KMS-11 (cell line): ENCODE measurements at regions not wholly inside any gene's neighbourhood (a gene's known extent, or its start where the extent isn't known, plus 50 kb on each side); places are given as distances from the start of the nearest gene placed in this dataset.

Experiments used
- H2AFZ ChIP-seq: fragments of 200-600 bp; sonication (generic); 2 replicates; pipeline ENCODE4 v1.6.1; 2016; ENCODE audit warnings: antibody characterized with exemption, mixed run types, low read depth
- H3K27ac ChIP-seq: fragments of 200-600 bp; sonication (generic); 2 replicates; pipeline ENCODE4 v1.6.1; 2016; ENCODE audit warnings: mild to moderate bottlenecking, mixed run types
- H3K27me3 ChIP-seq: fragments of 200-600 bp; sonication (generic); 2 replicates; pipeline ENCODE4 v1.6.1; 2017; ENCODE audit warnings: mild to moderate bottlenecking, low read depth, mixed run types, moderate library complexity; ENCODE audit not compliant: insufficient read depth
- H3K36me3 ChIP-seq: fragments of 200-600 bp; sonication (generic); 2 replicates; pipeline ENCODE4 v1.6.1; 2017; ENCODE audit warnings: mild to moderate bottlenecking, mixed run types; ENCODE audit not compliant: insufficient read depth
- H3K4me1 ChIP-seq: fragments of 200-600 bp; sonication (generic); 2 replicates; pipeline ENCODE4 v1.6.1; 2016; ENCODE audit warnings: mild to moderate bottlenecking, low read depth, mixed run types; ENCODE audit not compliant: poor library complexity, severe bottlenecking
- H3K4me2 ChIP-seq: fragments of 200-600 bp; sonication (generic); 2 replicates; pipeline ENCODE4 v1.7.0; 2016; ENCODE audit warnings: mild to moderate bottlenecking, mixed run types
- H3K4me3 ChIP-seq: fragments of 200-600 bp; sonication (generic); IDR thresholded peaks from 2 replicates; pipeline ENCODE4 v1.6.1; 2017; ENCODE audit warnings: low read depth, low read length, mixed read lengths; ENCODE audit not compliant: insufficient read depth
- H3K79me2 ChIP-seq: fragments of 200-600 bp; sonication (generic); 2 replicates; pipeline ENCODE4 v1.6.1; 2016; ENCODE audit warnings: low read depth, mixed run types; ENCODE audit not compliant: insufficient read depth
- H3K9ac ChIP-seq: fragments of 200-600 bp; sonication (generic); 2 replicates; pipeline ENCODE4 v1.6.1; 2016; ENCODE audit warnings: mild to moderate bottlenecking, mixed run types
- H4K20me1 ChIP-seq: fragments of 200-600 bp; sonication (generic); 2 replicates; pipeline ENCODE4 v1.6.1; 2016; ENCODE audit warnings: mild to moderate bottlenecking, mixed run types; ENCODE audit not compliant: insufficient read depth
- TF ChIP-seq, protein P1 (sequence below): fragments of 200-600 bp; sonication (generic); conservative IDR thresholded peaks from 2 replicates; pipeline ENCODE4 v1.6.1; 2017; ENCODE audit warnings: low read depth, mild to moderate bottlenecking, antibody characterized with exemption, low read length, moderate library complexity, mixed read lengths

DNA sequence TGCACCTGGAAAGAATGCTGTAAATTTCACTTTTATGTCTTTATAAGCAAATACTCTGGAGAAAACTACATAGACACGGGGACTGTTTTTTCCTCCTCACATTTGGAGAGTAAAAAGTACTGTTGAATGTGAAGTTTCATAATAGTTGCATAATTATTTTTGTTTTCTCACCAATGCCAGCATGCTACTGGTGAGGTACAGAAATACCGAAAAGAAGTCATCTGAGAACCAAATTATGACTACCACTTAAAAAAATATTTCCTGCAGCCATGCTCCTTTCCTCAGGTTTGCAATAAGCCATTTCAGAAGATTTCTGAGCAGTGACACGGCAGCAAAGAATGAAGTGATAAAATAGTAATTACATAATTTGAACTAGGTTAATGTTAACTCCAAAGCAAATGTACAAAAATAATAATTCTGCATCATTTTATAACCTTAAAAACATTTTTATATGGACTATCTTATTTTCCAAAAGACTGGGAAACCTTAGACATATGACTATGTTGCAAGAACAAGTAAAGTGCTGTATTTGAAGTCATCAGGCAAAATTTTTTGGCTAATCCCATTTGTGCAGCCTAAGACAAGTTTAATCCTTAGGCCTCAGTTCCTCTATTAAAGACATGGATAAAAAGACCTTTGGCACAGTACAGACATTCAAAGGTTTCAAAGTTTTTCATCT, 144.7 kb downstream of the PCSK1 start:
- H3K4me2 ChIP-seq = no peak overlapping the region

DNA sequence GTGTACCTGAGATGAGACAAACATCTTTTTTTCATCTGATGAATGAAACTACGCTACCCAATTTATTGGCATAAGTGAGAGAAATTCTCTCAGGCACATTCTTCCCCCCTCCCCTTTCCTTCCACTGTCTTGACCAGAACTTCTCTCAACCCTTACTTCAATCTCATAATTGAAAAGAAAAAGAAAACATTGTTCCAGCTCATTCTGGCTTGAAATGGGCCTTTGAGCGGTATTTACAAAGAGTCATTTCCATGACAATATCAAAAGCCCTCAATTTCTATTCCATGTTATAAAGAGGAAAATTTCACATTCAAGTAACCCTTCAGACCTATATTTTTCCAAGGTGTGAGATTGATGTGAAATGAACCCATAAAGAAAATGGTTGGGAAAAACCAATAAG, 145.9 kb downstream of the PCSK1 start:
- H3K4me1 ChIP-seq = no peaks in the 10 kb centered on the region
- H3K79me2 ChIP-seq = no peaks in the 10 kb centered on the region
- H2AFZ ChIP-seq = no peak overlapping the region
- H3K9ac ChIP-seq = no peak overlapping the region
- no peak overlapping the region for H3K4me2 ChIP-seq
- H3K4me3 ChIP-seq = no peak overlapping the region
- no peaks in the 10 kb centered on the region for H4K20me1 ChIP-seq
- H3K27ac ChIP-seq = no peak overlapping the region
- H3K27me3 ChIP-seq = no peaks in the 10 kb centered on the region
- H3K36me3 ChIP-seq = no peaks in the 10 kb centered on the region
- TF ChIP-seq, protein P1, sequence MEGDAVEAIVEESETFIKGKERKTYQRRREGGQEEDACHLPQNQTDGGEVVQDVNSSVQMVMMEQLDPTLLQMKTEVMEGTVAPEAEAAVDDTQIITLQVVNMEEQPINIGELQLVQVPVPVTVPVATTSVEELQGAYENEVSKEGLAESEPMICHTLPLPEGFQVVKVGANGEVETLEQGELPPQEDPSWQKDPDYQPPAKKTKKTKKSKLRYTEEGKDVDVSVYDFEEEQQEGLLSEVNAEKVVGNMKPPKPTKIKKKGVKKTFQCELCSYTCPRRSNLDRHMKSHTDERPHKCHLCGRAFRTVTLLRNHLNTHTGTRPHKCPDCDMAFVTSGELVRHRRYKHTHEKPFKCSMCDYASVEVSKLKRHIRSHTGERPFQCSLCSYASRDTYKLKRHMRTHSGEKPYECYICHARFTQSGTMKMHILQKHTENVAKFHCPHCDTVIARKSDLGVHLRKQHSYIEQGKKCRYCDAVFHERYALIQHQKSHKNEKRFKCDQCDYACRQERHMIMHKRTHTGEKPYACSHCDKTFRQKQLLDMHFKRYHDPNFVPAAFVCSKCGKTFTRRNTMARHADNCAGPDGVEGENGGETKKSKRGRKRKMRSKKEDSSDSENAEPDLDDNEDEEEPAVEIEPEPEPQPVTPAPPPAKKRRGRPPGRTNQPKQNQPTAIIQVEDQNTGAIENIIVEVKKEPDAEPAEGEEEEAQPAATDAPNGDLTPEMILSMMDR = no peak

More for the DNA sequence above, 144.7 kb downstream of the PCSK1 start:
- Histone ChIP-seq H3K27ac (no peak overlapping the region), H3K79me2 (no peaks in the 10 kb centered on the region), H3K36me3 (no peaks in the 10 kb centered on the region), H4K20me1 (no peaks in the 10 kb centered on the region), H3K4me1 (no peaks in the 10 kb centered on the region), H3K4me3 (no peak overlapping the region), H3K9ac (no peak overlapping the region), H3K27me3 (no peaks in the 10 kb centered on the region), H2AFZ (no peak overlapping the region)
- TF ChIP-seq, protein P1 = no peak

DNA sequence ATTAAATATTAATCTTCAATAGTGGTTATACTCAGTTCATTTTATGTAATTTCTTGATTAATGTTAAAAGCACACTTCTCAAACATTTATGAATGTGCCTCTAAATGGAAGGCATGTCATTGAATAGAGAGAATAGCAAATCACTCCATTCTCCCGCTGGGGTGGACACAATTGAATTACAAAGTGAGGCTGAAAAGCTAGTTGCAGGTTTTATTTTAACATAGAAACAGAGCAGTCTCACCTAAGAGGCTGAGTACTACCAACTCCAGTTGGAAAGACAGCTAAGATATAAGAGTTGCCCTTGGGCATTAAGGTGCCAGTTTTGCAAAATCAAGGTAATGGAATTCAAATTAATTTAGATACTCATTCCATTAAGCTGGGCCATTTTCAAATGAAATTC, 147.2 kb downstream of the PCSK1 start:
- Histone ChIP-seq H3K4me3 (no peak overlapping the region), H3K4me1 (no peaks in the 10 kb centered on the region), H4K20me1 (no peaks in the 10 kb centered on the region), H3K27ac (no peak overlapping the region), H2AFZ (no peak overlapping the region), H3K36me3 (no peaks in the 10 kb centered on the region), H3K4me2 (no peak overlapping the region), H3K79me2 (no peaks in the 10 kb centered on the region), H3K27me3 (no peaks in the 10 kb centered on the region), H3K9ac (no peak overlapping the region)
- TF ChIP-seq, protein P1 = no peak

DNA sequence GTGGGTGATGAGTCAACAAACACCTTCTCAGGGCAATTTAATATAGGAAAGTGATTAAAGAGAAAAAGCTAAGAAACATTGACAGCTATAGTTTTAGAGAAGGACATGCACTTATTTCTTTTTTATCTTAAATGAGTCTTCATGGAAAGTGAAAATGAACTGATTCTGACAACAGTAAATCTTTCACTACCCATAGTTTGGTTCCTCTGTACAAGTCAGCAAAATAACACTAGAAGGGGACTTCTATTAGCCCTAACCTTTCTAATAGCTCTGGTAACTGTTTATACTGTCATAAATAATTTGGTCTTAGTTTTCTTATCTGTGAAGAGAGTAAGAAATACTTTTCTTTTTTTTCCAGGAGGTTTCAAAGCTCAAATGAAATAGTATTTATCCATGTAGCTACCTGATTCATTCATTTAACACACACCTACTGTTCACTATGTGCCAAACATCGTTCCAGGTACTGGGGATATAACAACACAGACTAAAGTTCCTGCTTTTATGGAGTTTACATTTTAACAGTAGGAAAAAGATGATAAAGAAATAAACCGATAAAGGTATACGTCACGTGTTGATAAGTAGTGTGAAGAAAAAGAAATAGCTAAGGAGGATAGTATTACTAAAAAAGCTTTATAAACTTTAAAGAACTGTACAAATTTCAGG, 148.2 kb downstream of the PCSK1 start:
- Histone ChIP-seq H3K79me2 (no peaks in the 10 kb centered on the region), H3K9ac (no peak overlapping the region), H2AFZ (no peak overlapping the region), H3K4me3 (no peak overlapping the region), H3K27ac (no peak overlapping the region), H3K4me2 (no peak overlapping the region), H3K27me3 (no peaks in the 10 kb centered on the region), H4K20me1 (no peaks in the 10 kb centered on the region), H3K4me1 (no peaks in the 10 kb centered on the region), H3K36me3 (no peaks in the 10 kb centered on the region)
- TF ChIP-seq, protein P1 = no peak
